ENCODE measurements at regions not wholly inside any gene's neighbourhood (a gene's known extent, or its start where the extent isn't known, plus 50 kb on each side); places are given as distances from the start of the nearest gene placed in this dataset.

GRCh38 chr2:133849341-133849740 is 281.1 kb upstream of the NCKAP5 start:
- TF ChIP-seq, protein P1, sequence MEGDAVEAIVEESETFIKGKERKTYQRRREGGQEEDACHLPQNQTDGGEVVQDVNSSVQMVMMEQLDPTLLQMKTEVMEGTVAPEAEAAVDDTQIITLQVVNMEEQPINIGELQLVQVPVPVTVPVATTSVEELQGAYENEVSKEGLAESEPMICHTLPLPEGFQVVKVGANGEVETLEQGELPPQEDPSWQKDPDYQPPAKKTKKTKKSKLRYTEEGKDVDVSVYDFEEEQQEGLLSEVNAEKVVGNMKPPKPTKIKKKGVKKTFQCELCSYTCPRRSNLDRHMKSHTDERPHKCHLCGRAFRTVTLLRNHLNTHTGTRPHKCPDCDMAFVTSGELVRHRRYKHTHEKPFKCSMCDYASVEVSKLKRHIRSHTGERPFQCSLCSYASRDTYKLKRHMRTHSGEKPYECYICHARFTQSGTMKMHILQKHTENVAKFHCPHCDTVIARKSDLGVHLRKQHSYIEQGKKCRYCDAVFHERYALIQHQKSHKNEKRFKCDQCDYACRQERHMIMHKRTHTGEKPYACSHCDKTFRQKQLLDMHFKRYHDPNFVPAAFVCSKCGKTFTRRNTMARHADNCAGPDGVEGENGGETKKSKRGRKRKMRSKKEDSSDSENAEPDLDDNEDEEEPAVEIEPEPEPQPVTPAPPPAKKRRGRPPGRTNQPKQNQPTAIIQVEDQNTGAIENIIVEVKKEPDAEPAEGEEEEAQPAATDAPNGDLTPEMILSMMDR (IDR thresholded peaks at IDR 0.05), result no peak
- no peaks in the 10 kb centered on the region for H3K9me3 ChIP-seq
- DNase-seq (no peak), ATAC-seq (no peak)
- H3K27ac ChIP-seq, result no peak overlapping the region
- no peaks in the 10 kb centered on the region for H3K4me1 ChIP-seq
- H3K27me3 ChIP-seq (ENCODE audit: insufficient read depth in 3 of 3, low read length in 2 of 3), result peaks cover 0 to 4% (median 0%) of the 10 kb centered on the region in 3 donors
- intact Hi-C loops (cut with DNase I), result loop anchor here in 1 of 2 donors (10.0 kb wide), 1 partner anchor 1585 kb away; no protein-coding TSS in a partner anchor
- WGBS, 3 donors, result 91 to 95% (median 93%) methylated on average over 1 of the region's 1 CpG
- H3K4me3 ChIP-seq, result no peak overlapping the region
- no peaks in the 10 kb centered on the region for H3K36me3 ChIP-seq (ENCODE audit: insufficient read depth in 1 of 2, low read depth in 1 of 2)

DNA sequence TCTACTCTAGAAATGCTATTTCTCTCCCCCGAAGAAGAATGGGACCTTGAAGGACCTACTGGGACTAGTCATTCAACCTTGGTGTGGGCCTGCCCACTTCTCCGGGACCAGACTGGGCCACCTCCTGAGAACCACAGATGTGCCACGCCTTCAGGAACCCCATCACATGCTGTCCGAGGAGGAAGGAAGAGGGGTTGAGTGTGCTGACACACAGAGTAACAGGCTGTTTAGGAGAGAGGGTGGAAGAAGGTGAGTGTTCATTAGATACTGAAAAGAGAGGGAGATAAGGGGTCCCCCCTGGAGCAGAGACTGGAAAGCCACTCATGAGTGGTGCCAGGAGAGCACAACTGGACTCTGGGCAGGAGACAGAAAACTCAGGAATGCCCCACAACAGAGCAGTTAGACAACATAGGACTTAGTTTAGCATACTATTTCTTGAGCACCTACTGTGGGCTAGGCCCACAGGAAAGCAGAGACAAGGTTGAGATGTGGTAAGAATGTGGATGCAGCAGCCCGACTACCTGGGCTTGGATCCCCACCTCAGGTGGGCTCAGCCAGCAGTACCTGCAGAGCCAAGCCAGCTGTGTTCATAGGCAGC is 286.4 kb upstream of the NCKAP5 start:
- DNase-seq (no peak), ATAC-seq (no peak)
- 86 to 97% (median 88%) methylated on average over 5 of the region's 5 CpGs for WGBS, 3 donors
- H3K27ac ChIP-seq, result no peak overlapping the region
- H3K4me3 ChIP-seq, result no peak overlapping the region
- intact Hi-C loops (cut with DNase I), result no loop called here
- no peaks in the 10 kb centered on the region for H3K36me3 ChIP-seq (ENCODE audit: insufficient read depth in 1 of 2, low read depth in 1 of 2)
- TF ChIP-seq, protein P1 (IDR thresholded peaks at IDR 0.05), result no peak
- H3K27me3 ChIP-seq (ENCODE audit: insufficient read depth in 3 of 3, low read length in 2 of 3), result peaks cover 0 to 4% (median 0%) of the 10 kb centered on the region in 3 donors
- H3K4me1 ChIP-seq, result no peaks in the 10 kb centered on the region
- H3K9me3 ChIP-seq, result no peaks in the 10 kb centered on the region

GRCh38 chr2:133855526-133855925 is 287.3 kb upstream of the NCKAP5 start:
- intact Hi-C loops (cut with DNase I), result no loop called here
- H3K27me3 ChIP-seq (ENCODE audit: insufficient read depth in 3 of 3, low read length in 2 of 3), result no peaks in the 10 kb centered on the region
- no peaks in the 10 kb centered on the region for H3K4me1 ChIP-seq
- no peak overlapping the region for H3K4me3 ChIP-seq
- no peaks in the 10 kb centered on the region for H3K9me3 ChIP-seq
- no peaks in the 10 kb centered on the region for H3K36me3 ChIP-seq (ENCODE audit: insufficient read depth in 1 of 2, low read depth in 1 of 2)
- TF ChIP-seq, protein P1 (IDR thresholded peaks at IDR 0.05), result no peak
- 28 to 41% (median 40%) methylated on average over 4 of the region's 4 CpGs for WGBS, 3 donors
- no peak for DNase-seq
- ATAC-seq, result no peak
- no peak overlapping the region for H3K27ac ChIP-seq

- Histone ChIP-seq H3K9me3 (no peaks in the 10 kb centered on the region), H3K27me3 (ENCODE audit: insufficient read depth in 3 of 3, low read length in 2 of 3) (no peaks in the 10 kb centered on the region), H3K36me3 (ENCODE audit: insufficient read depth in 1 of 2, low read depth in 1 of 2) (no peaks in the 10 kb centered on the region), H3K27ac (no peak overlapping the region), H3K4me3 (no peak overlapping the region), H3K4me1 (no peaks in the 10 kb centered on the region)
- no peak for ATAC-seq
- intact Hi-C loops (cut with DNase I), result no loop called here
- DNase-seq, result no peak
- TF ChIP-seq, protein P1 (IDR thresholded peaks at IDR 0.05), result no peak
Observed at GRCh38 chr2:133856678-133857077, 288.4 kb upstream of the NCKAP5 start.

DNA sequence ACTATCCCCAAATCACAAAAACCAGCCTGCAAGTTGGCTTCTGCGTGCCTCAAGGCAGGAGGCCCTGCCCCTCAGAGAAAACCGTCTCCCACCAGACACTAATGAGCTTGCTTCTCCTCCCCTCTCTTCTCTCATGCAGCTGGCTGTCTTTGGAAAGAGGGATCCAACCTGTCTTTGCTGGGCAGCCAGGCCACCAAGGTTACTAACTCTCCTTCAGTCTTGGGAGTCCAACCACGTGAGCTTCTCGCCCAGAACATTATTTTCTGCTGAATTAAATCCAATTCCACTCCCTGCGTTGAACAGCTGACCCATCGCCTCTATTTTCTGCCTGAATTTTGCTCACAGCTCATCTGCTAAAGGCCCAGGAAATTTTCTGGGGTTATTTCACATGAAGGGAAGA is 291.3 kb upstream of the NCKAP5 start:
- no peak overlapping the region for H3K27ac ChIP-seq
- ATAC-seq (no peak), DNase-seq (no peak)
- H3K27me3 ChIP-seq (ENCODE audit: insufficient read depth in 3 of 3, low read length in 2 of 3), result peaks cover 0 to 2% (median 0%) of the 10 kb centered on the region in 3 donors
- WGBS, 3 donors, result 45 to 61% (median 49%) methylated on average over 6 of the region's 6 CpGs
- no peaks in the 10 kb centered on the region for H3K36me3 ChIP-seq (ENCODE audit: insufficient read depth in 1 of 2, low read depth in 1 of 2)
- no peak overlapping the region for H3K4me3 ChIP-seq
- intact Hi-C loops (cut with DNase I), result no loop called here
- no peaks in the 10 kb centered on the region for H3K4me1 ChIP-seq
- TF ChIP-seq, protein P1 (IDR thresholded peaks at IDR 0.05), result no peak
- no peaks in the 10 kb centered on the region for H3K9me3 ChIP-seq

Measured in psoas muscle (tissue), 7 donors.